ENCODE measurements at regions not wholly inside any gene's neighbourhood (a gene's known extent, or its start where the extent isn't known, plus 50 kb on each side); places are given as distances from the start of the nearest gene placed in this dataset.

GRCh38 chr1:87632232-87632631, 303.6 kb downstream of the LMO4 start:
- Histone ChIP-seq H3K4me3 (ENCODE audit: low read length) (no peak overlapping the region), H3K27me3 (ENCODE audit: insufficient read depth, low read length) (no peaks in the 10 kb centered on the region), H3K4me1 (ENCODE audit: insufficient read depth, low read length) (no peaks in the 10 kb centered on the region), H3K9me3 (ENCODE audit: low read depth, low read length) (no peaks in the 10 kb centered on the region)

- Histone ChIP-seq H3K9me3 (ENCODE audit: low read depth, low read length) (no peaks in the 10 kb centered on the region), H3K4me3 (ENCODE audit: low read length) (no peak overlapping the region), H3K27me3 (ENCODE audit: insufficient read depth, low read length) (no peaks in the 10 kb centered on the region), H3K4me1 (ENCODE audit: insufficient read depth, low read length) (no peaks in the 10 kb centered on the region)
Observed at GRCh38 chr1:87636198-87636892, 307.7 kb downstream of the LMO4 start.

- no peaks in the 10 kb centered on the region for H3K9me3 ChIP-seq (ENCODE audit: low read depth, low read length)
- no peaks in the 10 kb centered on the region for H3K27me3 ChIP-seq (ENCODE audit: insufficient read depth, low read length)
- H3K4me3 ChIP-seq (ENCODE audit: low read length): no peak overlapping the region
- no peaks in the 10 kb centered on the region for H3K4me1 ChIP-seq (ENCODE audit: insufficient read depth, low read length)
Observed at GRCh38 chr1:87638636-87639035, 310.0 kb downstream of the LMO4 start.

- Histone ChIP-seq H3K27me3 (ENCODE audit: insufficient read depth, low read length) (no peaks in the 10 kb centered on the region), H3K9me3 (ENCODE audit: low read depth, low read length) (no peaks in the 10 kb centered on the region), H3K4me3 (ENCODE audit: low read length) (no peak overlapping the region), H3K4me1 (ENCODE audit: insufficient read depth, low read length) (no peaks in the 10 kb centered on the region)
Observed at GRCh38 chr1:87641996-87642395, 313.3 kb downstream of the LMO4 start.

GRCh38 chr1:87642581-87643221, 314.0 kb downstream of the LMO4 start:
- Histone ChIP-seq H3K9me3 (ENCODE audit: low read depth, low read length) (no peaks in the 10 kb centered on the region), H3K27me3 (ENCODE audit: insufficient read depth, low read length) (no peaks in the 10 kb centered on the region), H3K4me1 (ENCODE audit: insufficient read depth, low read length) (no peaks in the 10 kb centered on the region), H3K4me3 (ENCODE audit: low read length) (no peak overlapping the region)

GRCh38 chr1:87644033-87644578, 315.4 kb downstream of the LMO4 start:
- no peak overlapping the region for H3K4me3 ChIP-seq (ENCODE audit: low read length)
- H3K9me3 ChIP-seq (ENCODE audit: low read depth, low read length): no peaks in the 10 kb centered on the region
- no peaks in the 10 kb centered on the region for H3K4me1 ChIP-seq (ENCODE audit: insufficient read depth, low read length)
- no peaks in the 10 kb centered on the region for H3K27me3 ChIP-seq (ENCODE audit: insufficient read depth, low read length)

GRCh38 chr1:87644579-87645190, 316.0 kb downstream of the LMO4 start:
- no peak overlapping the region for H3K4me3 ChIP-seq (ENCODE audit: low read length)
- H3K27me3 ChIP-seq (ENCODE audit: insufficient read depth, low read length): no peaks in the 10 kb centered on the region
- no peaks in the 10 kb centered on the region for H3K4me1 ChIP-seq (ENCODE audit: insufficient read depth, low read length)
- H3K9me3 ChIP-seq (ENCODE audit: low read depth, low read length): no peaks in the 10 kb centered on the region

- H3K4me3 ChIP-seq (ENCODE audit: low read length): no peak overlapping the region
- H3K4me1 ChIP-seq (ENCODE audit: insufficient read depth, low read length): no peaks in the 10 kb centered on the region
- H3K27me3 ChIP-seq (ENCODE audit: insufficient read depth, low read length): no peaks in the 10 kb centered on the region
- H3K9me3 ChIP-seq (ENCODE audit: low read depth, low read length): no peaks in the 10 kb centered on the region
Observed at GRCh38 chr1:87647430-87648177, 318.9 kb downstream of the LMO4 start.

- no peaks in the 10 kb centered on the region for H3K4me1 ChIP-seq (ENCODE audit: insufficient read depth, low read length)
- no peaks in the 10 kb centered on the region for H3K27me3 ChIP-seq (ENCODE audit: insufficient read depth, low read length)
- no peaks in the 10 kb centered on the region for H3K9me3 ChIP-seq (ENCODE audit: low read depth, low read length)
- no peak overlapping the region for H3K4me3 ChIP-seq (ENCODE audit: low read length)
Observed at GRCh38 chr1:87648323-87649119, 319.8 kb downstream of the LMO4 start.

- Histone ChIP-seq H3K9me3 (ENCODE audit: low read depth, low read length) (no peaks in the 10 kb centered on the region), H3K4me3 (ENCODE audit: low read length) (no peak overlapping the region), H3K4me1 (ENCODE audit: insufficient read depth, low read length) (no peaks in the 10 kb centered on the region), H3K27me3 (ENCODE audit: insufficient read depth, low read length) (no peaks in the 10 kb centered on the region)
Observed at GRCh38 chr1:87650306-87650705, 321.6 kb downstream of the LMO4 start.

GRCh38 chr1:87652176-87652575, 323.5 kb downstream of the LMO4 start:
- no peak overlapping the region for H3K4me3 ChIP-seq (ENCODE audit: low read length)
- no peaks in the 10 kb centered on the region for H3K4me1 ChIP-seq (ENCODE audit: insufficient read depth, low read length)
- H3K9me3 ChIP-seq (ENCODE audit: low read depth, low read length): no peaks in the 10 kb centered on the region
- no peaks in the 10 kb centered on the region for H3K27me3 ChIP-seq (ENCODE audit: insufficient read depth, low read length)

- Histone ChIP-seq H3K4me3 (ENCODE audit: low read length) (no peak overlapping the region), H3K4me1 (ENCODE audit: insufficient read depth, low read length) (no peaks in the 10 kb centered on the region), H3K9me3 (ENCODE audit: low read depth, low read length) (no peaks in the 10 kb centered on the region), H3K27me3 (ENCODE audit: insufficient read depth, low read length) (no peaks in the 10 kb centered on the region)
Observed at GRCh38 chr1:87665151-87665550, 336.5 kb downstream of the LMO4 start.

- Histone ChIP-seq H3K27me3 (ENCODE audit: insufficient read depth, low read length) (no peaks in the 10 kb centered on the region), H3K4me1 (ENCODE audit: insufficient read depth, low read length) (no peaks in the 10 kb centered on the region), H3K4me3 (ENCODE audit: low read length) (no peak overlapping the region), H3K9me3 (ENCODE audit: low read depth, low read length) (no peaks in the 10 kb centered on the region)
Observed at GRCh38 chr1:87666681-87667080, 338.0 kb downstream of the LMO4 start.

GRCh38 chr1:87669674-87670073, 341.0 kb downstream of the LMO4 start:
- Histone ChIP-seq H3K9me3 (ENCODE audit: low read depth, low read length) (no peaks in the 10 kb centered on the region), H3K4me1 (ENCODE audit: insufficient read depth, low read length) (no peaks in the 10 kb centered on the region), H3K4me3 (ENCODE audit: low read length) (no peak overlapping the region), H3K27me3 (ENCODE audit: insufficient read depth, low read length) (no peaks in the 10 kb centered on the region)

Data from mononuclear cell (primary cell).